EH (cell line): ENCODE measurements at regions not wholly inside any gene's neighbourhood (a gene's known extent, or its start where the extent isn't known, plus 50 kb on each side); places are given as distances from the start of the nearest gene placed in this dataset.
"Not testable (repeated sequence)": the region's sequence is repeated elsewhere in the genome, so short reads cannot be mapped to it uniquely, and the experiment has no call there.

Experiments used
- DNase-seq: peaks from one replicate; pipeline ENCODE4 v3.0.0-alpha.2; 2015; ENCODE audit warnings: low read depth

- DNase-seq = no peak
These were observed 137.4 kb downstream of the TFAP2C start for GRCh38 chr20:56766528-56766927.

GRCh38 chr20:56769921-56770600 lies 141.0 kb downstream of the TFAP2C start:
- peak; percentile 24 for DNase-seq

- DNase-seq = no peak
These were observed 144.6 kb downstream of the TFAP2C start for GRCh38 chr20:56773749-56774148.

- no peak for DNase-seq
These were observed 145.8 kb downstream of the TFAP2C start for GRCh38 chr20:56774873-56775272.

- DNase-seq = no peak
These were observed 147.2 kb downstream of the TFAP2C start for GRCh38 chr20:56776345-56776744.

- DNase-seq = peak; percentile 18
These were observed 149.7 kb downstream of the TFAP2C start for GRCh38 chr20:56778765-56779195.

GRCh38 chr20:56779452-56780143 lies 150.5 kb downstream of the TFAP2C start:
- DNase-seq = no peak

- DNase-seq = peak; percentile 20
These were observed 151.2 kb downstream of the TFAP2C start for GRCh38 chr20:56780266-56780665.

- no peak for DNase-seq
These were observed 152.1 kb downstream of the TFAP2C start for GRCh38 chr20:56781108-56781739.

GRCh38 chr20:56781987-56782560 lies 153.0 kb downstream of the TFAP2C start:
- DNase-seq = not testable (repeated sequence)

GRCh38 chr20:56782814-56783213 lies 153.7 kb downstream of the TFAP2C start:
- peak; percentile 20 for DNase-seq

GRCh38 chr20:56783826-56784225 lies 154.7 kb downstream of the TFAP2C start:
- DNase-seq = no peak

- no peak for DNase-seq
These were observed 157.4 kb downstream of the TFAP2C start for GRCh38 chr20:56786503-56786902.

- peak; percentile 98 for DNase-seq
These were observed 159.1 kb downstream of the TFAP2C start for GRCh38 chr20:56788041-56788670.

GRCh38 chr20:56788671-56789610 lies 159.8 kb downstream of the TFAP2C start:
- DNase-seq = peak; percentile 60

- peak; percentile 62 for DNase-seq
These were observed 164.8 kb downstream of the TFAP2C start for GRCh38 chr20:56793916-56794315.

- DNase-seq = peak; percentile 21
These were observed 166.4 kb downstream of the TFAP2C start for GRCh38 chr20:56795492-56795891.

- no peak for DNase-seq
These were observed 167.2 kb downstream of the TFAP2C start for GRCh38 chr20:56796345-56796744.

GRCh38 chr20:56797023-56797422 lies 167.9 kb downstream of the TFAP2C start:
- no peak for DNase-seq

- DNase-seq = no peak
These were observed 169.5 kb downstream of the TFAP2C start for GRCh38 chr20:56798634-56799033.

GRCh38 chr20:56799187-56799586 lies 170.1 kb downstream of the TFAP2C start:
- DNase-seq = no peak
